ENCODE measurements at regions not wholly inside any gene's neighbourhood (a gene's known extent, or its start where the extent isn't known, plus 50 kb on each side); places are given as distances from the start of the nearest gene placed in this dataset.
"Not testable (repeated sequence)": the region's sequence is repeated elsewhere in the genome, so short reads cannot be mapped to it uniquely, and the experiment has no call there.

GRCh38 chr3:106486945-106487639 is 618.3 kb upstream of the CBLB start:
- not testable (repeated sequence) for DNase-seq

GRCh38 chr3:106488331-106488730 is 619.5 kb upstream of the CBLB start:
- DNase-seq = no peak

DNA sequence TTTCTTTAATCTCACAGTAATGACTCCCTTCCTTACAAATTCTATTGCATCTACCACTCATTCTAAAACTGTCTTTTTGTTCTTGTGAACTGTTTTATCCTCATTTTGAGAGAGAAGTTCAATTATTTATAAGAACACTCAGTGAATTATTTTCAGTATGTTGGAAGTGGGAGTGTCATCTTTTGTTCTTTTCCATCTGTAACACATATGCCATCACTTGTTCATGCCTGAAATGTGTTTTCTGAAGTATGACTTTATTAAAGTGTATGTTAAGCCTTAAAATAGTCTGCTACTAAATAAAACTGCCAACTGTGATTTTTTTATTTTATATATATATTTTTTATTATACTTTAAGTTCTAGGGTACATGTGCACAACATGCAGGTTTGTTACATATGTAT is 623.0 kb upstream of the CBLB start:
- DNase-seq = no peak

- DNase-seq = no peak
Observed at GRCh38 chr3:106508331-106508893, 639.6 kb upstream of the CBLB start.

GRCh38 chr3:106510206-106510605 is 641.4 kb upstream of the CBLB start:
- no peak for DNase-seq

DNA sequence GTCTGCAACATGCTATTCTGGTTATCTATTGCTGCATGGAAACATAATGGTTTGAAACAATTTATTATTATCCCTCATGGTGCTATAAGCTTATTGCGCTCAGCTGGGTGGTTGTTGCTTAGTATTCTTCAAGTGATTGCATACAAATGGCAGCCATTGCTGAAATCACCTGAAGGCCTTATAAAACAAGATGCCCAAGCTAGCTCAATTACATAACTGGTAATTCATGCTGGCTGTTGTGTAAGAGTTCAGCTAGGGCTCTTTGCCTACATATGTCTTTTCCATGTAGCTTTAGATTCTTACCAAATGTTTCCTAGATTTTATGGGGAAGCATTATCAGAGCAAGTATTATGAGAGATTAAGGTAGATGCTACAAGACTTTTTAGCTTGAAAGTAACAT is 644.0 kb upstream of the CBLB start:
- DNase-seq = no peak

- DNase-seq = no peak
Observed at GRCh38 chr3:106514431-106514830, 645.6 kb upstream of the CBLB start.

- no peak for DNase-seq
Observed at GRCh38 chr3:106518516-106518915, 649.7 kb upstream of the CBLB start.

DNA sequence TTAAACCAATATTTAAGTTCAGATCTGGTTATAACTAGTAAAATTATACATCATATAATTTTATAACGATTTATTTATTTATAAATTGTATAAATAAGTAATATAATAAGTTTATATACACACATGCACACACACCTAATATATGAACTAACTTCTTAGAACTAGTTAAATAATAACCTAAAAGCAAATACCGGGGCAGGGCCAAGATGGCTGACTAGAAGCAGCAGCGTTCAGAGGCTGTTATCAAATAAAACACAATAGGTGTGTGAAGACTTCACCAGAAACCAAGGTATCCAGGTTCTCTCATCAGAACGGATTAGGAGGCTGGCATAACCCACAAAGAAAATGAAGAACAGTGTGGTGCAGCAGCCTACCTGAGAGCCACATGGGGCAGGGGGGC is 653.6 kb upstream of the CBLB start:
- DNase-seq = no peak

GRCh38 chr3:106528932-106529331 is 660.1 kb upstream of the CBLB start:
- DNase-seq = no peak

DNA sequence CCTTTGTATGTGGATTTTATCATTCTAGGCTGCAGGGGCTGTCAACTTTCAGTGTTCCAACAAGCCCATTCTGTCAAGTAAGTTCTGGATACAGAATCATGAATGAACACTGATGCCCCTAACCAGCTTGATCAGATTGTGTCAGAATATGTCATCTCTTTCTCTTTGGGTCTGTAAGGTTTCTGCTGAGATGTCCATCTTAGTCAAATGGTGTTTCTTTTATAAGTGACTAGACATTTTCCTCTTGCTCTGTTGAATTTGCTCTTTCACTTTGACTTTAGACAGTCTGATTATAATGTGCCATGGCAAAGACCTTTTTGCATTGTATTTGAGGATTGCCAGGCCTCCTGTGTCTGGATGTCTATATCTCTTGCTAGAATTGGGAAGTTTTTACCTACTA is 660.9 kb upstream of the CBLB start:
- DNase-seq = no peak

GRCh38 chr3:106530367-106530766 is 661.6 kb upstream of the CBLB start:
- no peak for DNase-seq

- not testable (repeated sequence) for DNase-seq
Observed at GRCh38 chr3:106531771-106532329, 663.0 kb upstream of the CBLB start.

- DNase-seq = no peak
Observed at GRCh38 chr3:106533093-106533787, 664.4 kb upstream of the CBLB start.

- DNase-seq = no peak
Observed at GRCh38 chr3:106533788-106534160, 665.0 kb upstream of the CBLB start.

DNA sequence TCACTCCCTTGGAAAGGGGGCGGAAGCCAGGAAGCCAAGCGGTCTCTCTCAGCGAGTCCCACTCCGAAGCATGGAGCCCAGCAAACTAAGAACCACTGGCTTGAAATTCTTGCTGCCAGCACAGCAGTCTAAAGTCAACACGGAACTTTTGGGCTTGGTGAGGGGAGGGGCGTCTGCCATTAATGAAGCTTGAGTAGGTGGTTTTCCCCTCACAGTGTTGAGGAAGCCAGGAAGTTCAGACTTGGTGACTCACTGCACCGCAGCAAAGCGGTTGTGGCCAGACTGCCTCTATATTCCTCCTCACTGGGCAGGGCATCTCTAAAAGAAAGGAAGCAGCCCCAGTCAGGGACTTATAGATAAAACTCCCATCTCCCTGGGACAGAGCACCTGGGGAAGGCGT is 665.4 kb upstream of the CBLB start:
- no peak for DNase-seq

GRCh38 chr3:106540743-106541142 is 671.9 kb upstream of the CBLB start:
- DNase-seq = no peak

- DNase-seq = no peak
Observed at GRCh38 chr3:106542101-106542769, 673.4 kb upstream of the CBLB start.

DNA sequence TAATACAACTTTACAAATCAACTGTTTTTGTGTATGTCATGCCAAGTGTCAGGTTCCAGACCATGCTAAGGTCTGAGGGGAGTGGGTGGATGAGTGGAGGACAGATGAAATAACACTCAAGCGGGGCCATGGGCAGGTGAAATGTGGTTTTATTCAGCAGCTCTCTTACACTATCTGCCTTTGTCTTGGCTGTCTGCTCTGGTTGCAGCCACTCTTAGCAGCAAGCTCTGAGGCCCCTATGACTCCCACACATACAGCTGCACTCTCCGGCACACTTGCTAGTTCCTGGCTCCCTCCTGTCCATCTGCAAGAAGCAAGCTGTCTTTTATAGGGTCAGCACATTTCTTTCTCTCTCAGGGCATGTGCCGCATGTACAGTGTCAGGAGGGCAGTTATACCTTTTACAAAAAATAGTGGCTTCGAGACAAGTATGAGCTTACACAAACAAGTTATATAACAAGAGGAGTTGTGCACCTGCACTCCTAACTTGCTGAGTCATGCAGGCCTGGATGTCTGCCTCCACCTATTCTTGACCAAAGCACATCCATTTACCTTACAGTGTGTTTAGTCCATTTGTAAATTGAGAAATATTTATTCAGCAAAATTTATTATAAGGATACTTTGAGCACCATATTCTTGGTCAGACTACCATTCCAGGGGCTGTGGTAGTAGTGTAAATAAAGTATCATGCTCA is 683.7 kb upstream of the CBLB start:
- DNase-seq = no peak

DNA sequence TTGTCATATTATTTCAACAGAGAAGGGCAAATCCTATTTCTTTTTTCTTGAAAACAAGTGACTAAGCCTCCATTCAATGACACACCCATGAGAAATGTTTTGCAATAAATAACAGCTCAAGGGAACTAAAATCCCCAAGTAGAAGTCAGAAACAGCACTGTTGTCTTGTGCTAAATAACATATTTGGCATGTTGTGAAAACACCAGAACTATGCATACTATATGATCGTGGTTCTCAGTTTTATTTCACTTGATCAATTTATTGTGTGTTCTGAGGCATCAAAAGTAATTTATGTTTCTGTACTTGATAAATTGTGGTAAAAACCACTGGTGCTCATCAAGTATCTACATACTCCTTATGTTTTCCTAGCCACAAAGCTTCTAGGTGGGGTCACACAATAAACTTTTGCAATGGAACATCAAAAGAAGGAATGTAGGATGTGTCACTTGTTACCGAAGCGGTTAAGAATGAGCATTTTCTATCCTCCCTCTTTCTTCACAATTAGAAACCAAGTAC is 691.7 kb upstream of the CBLB start:
- no peak for DNase-seq

DNA sequence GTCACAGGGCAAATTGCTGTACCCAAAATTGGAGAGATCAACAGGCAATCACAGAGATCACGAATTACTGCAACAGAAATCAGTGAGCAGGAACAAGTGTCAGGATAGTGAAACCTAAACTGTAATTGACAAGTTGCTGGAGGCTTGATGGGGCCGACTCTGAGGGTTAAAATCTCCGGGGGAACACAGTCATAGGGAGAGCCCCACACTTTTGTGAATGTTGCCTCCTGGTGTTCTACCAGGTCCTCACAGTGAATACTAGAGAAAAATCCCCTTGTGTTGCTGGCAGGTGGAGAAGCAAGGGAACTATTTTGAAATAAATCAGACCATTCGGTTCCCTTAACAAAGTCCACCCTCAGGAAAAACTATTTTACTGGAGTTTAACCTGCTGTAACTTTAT is 697.5 kb upstream of the CBLB start:
- DNase-seq = no peak

DNA sequence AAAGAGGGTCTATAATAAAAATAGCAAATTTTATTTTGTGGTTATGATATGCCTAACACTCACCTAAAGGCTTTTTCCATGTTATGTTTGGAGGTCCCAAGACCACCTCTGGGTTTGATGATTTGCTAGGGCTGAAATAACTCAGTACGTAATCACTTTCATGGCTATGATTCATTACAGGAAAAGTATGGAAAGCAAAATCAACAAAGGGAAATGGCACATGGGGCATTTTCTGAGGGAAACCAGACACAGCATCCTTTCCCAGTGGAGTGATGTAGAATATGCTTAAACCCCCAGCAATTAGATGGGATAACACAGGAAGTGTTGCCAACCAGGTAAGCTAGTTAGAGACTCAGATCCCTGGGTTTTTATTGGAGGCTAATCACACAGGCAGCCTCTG is 701.6 kb upstream of the CBLB start:
- no peak for DNase-seq

DNA sequence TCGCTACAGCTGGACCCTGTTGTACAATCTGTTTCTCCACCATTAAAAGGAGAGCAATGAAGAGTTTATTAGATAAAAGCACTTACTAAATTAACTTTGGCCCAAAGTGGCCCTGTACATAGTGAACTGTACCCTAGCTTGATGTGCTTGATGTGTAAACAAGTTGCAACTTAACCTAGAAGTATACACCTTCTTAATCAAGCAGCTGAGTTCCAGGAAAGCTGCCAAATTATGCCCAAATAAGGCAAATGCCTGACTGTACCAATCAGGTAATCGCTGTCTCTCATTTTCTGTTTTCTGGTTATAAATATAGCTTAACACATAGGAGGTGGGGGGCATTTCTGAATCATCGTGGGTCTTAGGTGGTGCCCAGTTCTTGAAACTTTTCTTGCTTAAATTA is 704.8 kb upstream of the CBLB start:
- no peak for DNase-seq

All from NCI-H1092 treated with DMSO at 0.1 percent for 48 hours (cell line).